Neural crest cell (in vitro differentiated cells): ENCODE measurements at regions not wholly inside any gene's neighbourhood (a gene's known extent, or its start where the extent isn't known, plus 50 kb on each side); places are given as distances from the start of the nearest gene placed in this dataset.
"Not testable (repeated sequence)": the region's sequence is repeated elsewhere in the genome, so short reads cannot be mapped to it uniquely, and the experiment has no call there.

ENCODE experiments used
- DNase-seq: peaks from one replicate; pipeline ENCODE4 v3.0.0; 2021; ENCODE audit warnings: low read depth, mixed read lengths, low spot score
- H3K27ac Mint-ChIP-seq: one replicate; pipeline ENCODE4 v1.8.0; 2021; ENCODE audit warnings: mild to moderate bottlenecking, mixed read lengths; ENCODE audit not compliant: unreplicated experiment
- H3K27me3 Mint-ChIP-seq: 2 replicates; pipeline ENCODE4 v1.8.0; 2021; ENCODE audit warnings: low read depth, mild to moderate bottlenecking, mixed read lengths
- H3K36me3 Mint-ChIP-seq: 2 replicates; pipeline ENCODE4 v1.8.0; 2021; ENCODE audit warnings: low read depth, mild to moderate bottlenecking, mixed read lengths
- H3K4me1 Mint-ChIP-seq: 2 replicates; pipeline ENCODE4 v1.8.0; 2021; ENCODE audit warnings: mixed read lengths
- H3K4me3 Mint-ChIP-seq: one replicate; pipeline ENCODE4 v1.8.0; 2021; ENCODE audit warnings: mild to moderate bottlenecking, mixed read lengths
- H3K9me3 Mint-ChIP-seq: 2 replicates; pipeline ENCODE4 v1.8.0; 2021; ENCODE audit warnings: mixed read lengths
- CTCF ChIP-seq: fragments of 200-600 bp; sonication (generic); conservative IDR thresholded peaks from 2 replicates; pipeline ENCODE4 v1.5.0; 2021; ENCODE audit warnings: antibody characterized with exemption, mild to moderate bottlenecking

GRCh38 chr4:68720723-68721122 is 50.3 kb upstream of the UGT2B15 start:
- DNase-seq, H3K9me3 Mint-ChIP-seq, H3K27me3 Mint-ChIP-seq, H3K4me3 Mint-ChIP-seq, H3K27ac Mint-ChIP-seq, H3K36me3 Mint-ChIP-seq, H3K4me1 Mint-ChIP-seq: not testable (repeated sequence)

GRCh38 chr4:68724426-68724825 is 54.0 kb upstream of the UGT2B15 start:
- Mint-ChIP-seq H3K27ac (no peak overlapping the region), H3K9me3 (peaks cover 3% of the 10 kb centered on the region), H3K36me3 (peaks cover 4% of the 10 kb centered on the region), H3K4me3 (no peak overlapping the region), H3K27me3 (no peaks in the 10 kb centered on the region), H3K4me1 (no peaks in the 10 kb centered on the region)
- DNase-seq: no peak
- no peak for TF ChIP-seq CTCF

- TF ChIP-seq CTCF: no peak
- H3K36me3 Mint-ChIP-seq: peaks cover 4% of the 10 kb centered on the region
- no peaks in the 10 kb centered on the region for H3K4me1 Mint-ChIP-seq
- H3K27ac Mint-ChIP-seq: no peak overlapping the region
- H3K4me3 Mint-ChIP-seq: no peak overlapping the region
- H3K9me3 Mint-ChIP-seq: peaks cover 3% of the 10 kb centered on the region
- no peak for DNase-seq
- H3K27me3 Mint-ChIP-seq: no peaks in the 10 kb centered on the region
Measured at GRCh38 chr4:68724922-68725321, 54.5 kb upstream of the UGT2B15 start.

- no peak overlapping the region for H3K27ac Mint-ChIP-seq
- DNase-seq: no peak
- peaks cover 4% of the 10 kb centered on the region for H3K9me3 Mint-ChIP-seq
- H3K36me3 Mint-ChIP-seq: no peaks in the 10 kb centered on the region
- H3K4me3 Mint-ChIP-seq: no peak overlapping the region
- no peaks in the 10 kb centered on the region for H3K27me3 Mint-ChIP-seq
- no peak for TF ChIP-seq CTCF
- peaks cover 15% of the 10 kb centered on the region for H3K4me1 Mint-ChIP-seq
Measured at GRCh38 chr4:68732653-68733466, 62.4 kb upstream of the UGT2B15 start.

GRCh38 chr4:68734095-68734494 is 63.6 kb upstream of the UGT2B15 start:
- no peaks in the 10 kb centered on the region for H3K36me3 Mint-ChIP-seq
- no peak overlapping the region for H3K4me3 Mint-ChIP-seq
- H3K27me3 Mint-ChIP-seq: no peaks in the 10 kb centered on the region
- H3K27ac Mint-ChIP-seq: no peak overlapping the region
- peaks cover 9% of the 10 kb centered on the region for H3K9me3 Mint-ChIP-seq
- DNase-seq: no peak
- peaks cover 15% of the 10 kb centered on the region for H3K4me1 Mint-ChIP-seq
- TF ChIP-seq CTCF: no peak

GRCh38 chr4:68735106-68735505 is 64.7 kb upstream of the UGT2B15 start:
- Mint-ChIP-seq H3K9me3 (peaks cover 9% of the 10 kb centered on the region), H3K4me3 (no peak overlapping the region), H3K36me3 (no peaks in the 10 kb centered on the region), H3K4me1 (peaks cover 15% of the 10 kb centered on the region), H3K27me3 (no peaks in the 10 kb centered on the region), H3K27ac (no peak overlapping the region)
- no peak for DNase-seq
- no peak for TF ChIP-seq CTCF
